ENCODE measurements at regions not wholly inside any gene's neighbourhood (a gene's known extent, or its start where the extent isn't known, plus 50 kb on each side); places are given as distances from the start of the nearest gene placed in this dataset.
"Not testable (repeated sequence)": the region's sequence is repeated elsewhere in the genome, so short reads cannot be mapped to it uniquely, and the experiment has no call there.

GRCh38 chr17:77322514-77323412, 182.0 kb downstream of the SEC14L1 start:
- peak; percentile 38 for DNase-seq

- DNase-seq: no peak
Observed at GRCh38 chr17:77323413-77324171, 182.8 kb downstream of the SEC14L1 start.

DNA sequence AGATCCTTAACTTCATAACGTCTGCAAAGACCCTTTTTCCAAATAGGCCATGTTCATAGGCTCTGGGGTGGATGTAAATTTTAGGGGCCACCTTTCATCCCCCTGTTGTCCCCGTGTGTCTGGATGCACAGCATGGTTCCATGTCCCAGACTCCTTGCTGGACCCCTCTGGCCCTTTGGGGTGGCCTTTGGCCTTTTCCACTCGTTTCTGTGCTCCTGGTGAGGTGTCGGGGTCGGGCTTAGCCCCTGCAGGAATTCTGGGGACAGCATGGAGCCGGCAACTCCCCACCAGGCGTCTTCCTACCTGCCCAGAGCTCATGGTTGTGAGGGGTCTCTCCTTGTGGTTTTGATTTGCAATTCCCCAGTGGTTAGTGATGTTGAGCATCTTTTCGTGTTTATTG, 183.5 kb downstream of the SEC14L1 start:
- no peak for DNase-seq

- DNase-seq: no peak
Observed at GRCh38 chr17:77325577-77326075, 184.9 kb downstream of the SEC14L1 start.

DNA sequence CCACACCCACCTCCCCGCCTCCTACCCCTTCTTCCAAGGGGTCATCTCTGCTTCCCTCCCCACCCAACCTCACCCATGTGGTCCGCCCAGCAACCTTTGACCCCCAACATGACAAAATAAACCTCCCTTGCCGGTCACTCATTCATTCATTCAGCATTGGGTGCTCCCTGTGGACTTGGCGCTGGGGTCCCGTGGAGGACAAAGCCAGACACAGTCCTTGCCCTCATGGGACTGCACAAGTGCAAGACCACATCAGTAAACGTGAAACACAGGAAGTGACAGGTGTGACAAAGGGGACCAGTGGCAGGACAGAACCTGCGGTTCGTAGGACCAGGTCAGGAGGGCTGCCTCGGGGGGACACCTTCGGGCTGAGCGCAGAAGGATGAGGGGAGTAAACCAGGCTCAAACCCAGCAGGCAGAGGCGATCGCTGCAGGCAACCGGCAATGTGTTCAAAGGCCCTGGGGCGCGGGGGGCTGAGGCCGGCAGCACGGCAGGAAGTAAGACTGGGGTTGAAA, 185.4 kb downstream of the SEC14L1 start:
- no peak for DNase-seq

GRCh38 chr17:77326636-77327035, 185.9 kb downstream of the SEC14L1 start:
- no peak for DNase-seq

DNA sequence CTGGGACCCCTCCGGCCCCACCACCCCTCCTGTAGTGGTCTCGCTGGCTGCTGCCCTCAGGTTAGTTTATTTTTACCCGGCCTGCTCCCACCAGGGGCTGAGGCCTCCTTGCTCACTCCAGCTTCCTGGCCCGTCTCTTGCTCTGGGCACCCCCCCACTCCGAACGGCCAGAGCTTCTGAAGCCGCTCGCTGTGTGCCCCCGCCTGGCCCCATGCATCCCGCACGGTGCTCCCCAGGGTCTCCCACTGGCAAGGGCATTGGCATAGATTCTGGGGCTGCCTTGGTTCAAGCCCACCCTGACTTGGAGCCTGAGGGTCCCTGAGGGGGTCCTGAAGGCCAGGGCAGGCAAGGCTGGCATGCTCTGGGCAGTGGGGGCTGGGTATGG, 186.4 kb downstream of the SEC14L1 start:
- DNase-seq: no peak

DNA sequence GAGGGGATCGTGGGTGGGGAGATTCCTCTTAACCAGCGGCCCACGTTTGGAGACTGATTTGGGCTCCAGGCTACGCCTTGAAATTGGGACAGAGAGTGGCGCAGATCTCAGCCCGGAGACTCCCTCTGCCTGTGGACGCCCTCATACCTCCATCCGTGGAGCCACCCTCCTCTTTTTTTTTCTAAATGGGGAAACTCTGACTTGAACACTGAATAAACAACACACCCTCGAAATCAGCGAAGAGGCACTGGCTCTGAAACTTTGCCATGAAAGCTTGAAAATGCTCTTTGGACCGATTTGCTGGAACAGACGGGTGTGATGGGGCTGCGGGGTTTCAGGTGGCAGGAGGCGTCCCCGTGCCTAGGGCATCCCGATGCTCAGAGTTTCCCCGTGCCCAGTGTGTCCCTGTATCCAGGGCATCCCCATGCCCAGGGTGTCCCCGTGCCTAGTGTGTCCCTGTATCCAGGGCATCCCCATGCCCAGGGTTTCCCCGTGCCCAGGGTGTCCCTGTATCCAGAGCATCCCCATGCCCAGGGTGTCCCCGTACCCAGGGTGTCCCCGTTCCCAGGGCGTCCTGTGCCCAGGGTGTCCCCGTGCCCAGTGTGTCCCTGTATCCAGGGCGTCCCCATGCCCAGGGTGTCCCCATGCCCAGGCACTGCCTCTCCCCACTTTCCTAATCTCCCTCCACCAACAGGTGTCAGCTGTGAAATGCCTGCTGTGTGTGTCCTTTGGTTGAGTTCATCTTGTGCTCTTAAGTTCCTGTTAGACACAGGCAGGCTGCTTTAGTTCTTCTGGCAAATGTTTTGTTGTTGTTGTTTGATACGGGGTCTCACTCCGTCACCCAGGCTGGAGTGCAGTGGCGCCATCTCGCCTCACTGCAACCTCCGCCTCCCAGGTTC, 187.0 kb downstream of the SEC14L1 start:
- DNase-seq: no peak

DNA sequence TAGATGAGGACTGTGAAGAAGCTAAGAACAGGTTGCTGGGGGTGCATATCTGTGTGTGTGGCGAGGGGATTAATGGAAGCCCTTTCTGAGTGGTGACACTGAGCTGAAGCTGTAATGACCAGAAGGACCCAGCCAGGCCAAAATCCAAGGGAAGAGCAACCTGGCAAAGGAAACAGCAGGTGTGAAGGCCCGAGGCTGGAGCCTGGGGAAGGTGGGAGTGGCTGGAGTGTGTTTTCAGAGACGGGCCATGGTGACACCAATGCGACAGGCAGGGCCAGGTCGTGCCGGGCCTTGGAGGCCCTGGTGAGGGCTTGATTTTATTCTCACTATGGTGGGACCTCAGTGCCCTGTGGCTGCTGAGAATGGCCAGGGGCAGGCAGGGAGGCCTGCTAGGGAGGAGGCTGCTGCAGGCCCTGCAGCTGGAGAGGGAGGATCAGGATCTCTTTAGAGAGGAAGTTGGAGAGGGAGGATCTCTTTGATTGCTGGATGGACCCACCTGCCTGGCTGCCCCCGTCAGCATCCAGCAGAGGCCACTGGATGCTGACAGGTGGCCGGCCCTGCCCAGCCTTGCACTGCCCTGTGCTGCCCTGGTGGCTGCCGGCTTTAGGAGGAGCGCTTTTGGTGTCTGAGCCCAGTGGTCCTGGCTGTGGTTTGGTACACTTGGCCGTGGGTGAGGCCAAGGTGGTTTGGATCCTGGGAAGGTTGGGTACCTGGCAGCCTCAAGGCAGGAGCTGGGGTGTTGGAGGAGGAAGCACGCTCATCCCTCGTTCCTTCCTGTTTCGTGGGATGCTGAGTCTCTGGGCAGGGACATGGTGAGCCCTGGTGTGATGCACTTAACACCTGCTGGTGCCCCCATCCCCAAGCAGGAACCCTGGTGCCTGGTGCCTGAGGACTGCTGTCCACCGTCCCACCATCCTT, 188.3 kb downstream of the SEC14L1 start:
- peak; percentile 30 for DNase-seq

DNA sequence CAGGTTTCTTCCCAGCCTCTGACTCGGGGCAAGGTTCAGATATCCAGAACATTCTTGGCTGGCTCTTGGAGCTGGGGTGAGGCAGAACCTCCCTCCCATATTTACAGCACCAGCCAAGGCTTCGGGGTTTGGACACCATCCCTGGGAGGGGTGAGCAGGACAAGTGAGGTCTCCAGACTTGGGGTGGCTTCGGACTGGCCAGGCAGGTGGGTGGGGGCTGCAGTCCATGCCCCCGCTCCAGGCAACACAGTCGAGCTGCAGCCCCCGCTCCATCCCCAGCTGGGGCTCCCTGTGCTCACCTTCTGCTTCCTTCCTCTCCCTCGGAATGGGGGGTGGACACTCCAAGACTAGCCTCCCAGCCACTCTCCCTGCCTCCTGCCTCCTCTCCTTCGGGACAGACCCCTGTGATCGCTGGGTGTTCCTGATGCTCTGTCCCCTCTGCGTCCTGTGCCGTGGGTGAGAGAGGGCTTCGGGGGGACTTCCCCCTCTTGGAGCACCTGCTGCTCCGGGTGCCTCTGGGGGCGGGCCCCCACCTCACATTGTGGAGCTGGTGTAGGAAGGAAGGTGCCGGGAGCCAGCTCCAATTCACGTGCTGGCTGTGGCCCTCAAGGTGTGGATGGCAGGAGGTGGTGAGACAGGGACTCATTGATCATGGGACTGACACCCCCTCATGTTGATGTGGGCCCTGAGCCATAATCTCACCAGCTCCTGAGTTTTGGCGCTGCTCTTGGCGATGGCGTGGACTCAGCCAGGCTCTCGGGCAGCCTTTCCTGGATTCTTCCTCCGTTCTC, 189.2 kb downstream of the SEC14L1 start:
- no peak for DNase-seq

GRCh38 chr17:77330602-77331081, 189.9 kb downstream of the SEC14L1 start:
- DNase-seq: no peak

GRCh38 chr17:77331301-77331864, 190.6 kb downstream of the SEC14L1 start:
- peak; percentile 92 for DNase-seq

- DNase-seq: no peak
Observed at GRCh38 chr17:77332034-77332971, 191.5 kb downstream of the SEC14L1 start.

- DNase-seq: no peak
Observed at GRCh38 chr17:77332981-77333685, 192.4 kb downstream of the SEC14L1 start.

GRCh38 chr17:77337150-77337549, 196.4 kb downstream of the SEC14L1 start:
- no peak for DNase-seq

DNA sequence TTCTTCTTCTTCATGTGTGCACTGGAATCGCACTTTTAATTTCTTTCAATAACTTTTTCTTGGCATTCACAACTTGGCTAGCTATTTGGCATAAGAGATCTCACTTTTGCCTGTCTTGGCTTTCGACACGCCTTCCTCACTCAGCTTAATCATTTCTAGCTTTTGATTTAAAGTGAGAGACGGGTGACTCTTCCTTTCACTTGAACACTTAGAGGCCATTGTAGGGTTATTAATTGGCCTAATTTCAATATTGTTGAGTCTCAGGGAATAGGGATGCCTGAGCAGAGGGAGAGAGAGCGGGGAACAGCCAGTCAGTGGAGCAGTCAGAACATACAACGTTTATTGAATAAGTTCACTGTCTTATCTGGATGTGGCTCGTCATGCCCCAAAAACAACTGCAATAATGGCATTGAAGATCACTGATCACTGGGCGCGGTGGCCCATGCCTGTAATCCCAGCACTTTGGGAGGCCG, 200.3 kb downstream of the SEC14L1 start:
- no peak for DNase-seq

DNA sequence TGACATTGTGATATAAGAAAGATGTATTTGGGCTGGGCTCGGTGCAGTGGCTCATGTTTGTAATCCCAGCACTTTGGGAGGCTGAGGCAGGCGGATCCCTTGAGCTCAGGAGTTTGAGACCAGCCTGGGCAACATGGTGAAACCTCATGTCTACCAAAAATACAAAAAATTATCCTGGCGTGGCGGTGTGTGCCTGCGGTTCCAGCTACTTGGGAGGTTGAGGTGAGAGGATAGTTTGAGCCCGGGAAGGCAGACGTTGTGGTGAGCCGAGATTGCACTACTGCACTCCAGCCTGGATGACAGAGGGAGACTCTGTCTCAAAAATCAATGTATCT, 201.9 kb downstream of the SEC14L1 start:
- DNase-seq: not testable (repeated sequence)
